MM.1S (cell line): ENCODE measurements at regions not wholly inside any gene's neighbourhood (a gene's known extent, or its start where the extent isn't known, plus 50 kb on each side); places are given as distances from the start of the nearest gene placed in this dataset.

Source experiments
- CTCF ChIP-seq: fragments of 300-600 bp; sonication (generic); IDR thresholded peaks from 2 replicates; pipeline ENCODE4 v1.5.1; 2016; ENCODE audit warnings: antibody characterized with exemption, low read length, mixed read lengths
- EZH2 ChIP-seq: fragments of 300-600 bp; sonication (generic); optimal IDR thresholded peaks from 2 replicates; pipeline ENCODE3; 2017; ENCODE audit warnings: low read depth, mild to moderate bottlenecking, antibody characterized with exemption, low read length, mixed read lengths
- EZH2phosphoT487 ChIP-seq: fragments of 300-600 bp; sonication (generic); IDR thresholded peaks from 2 replicates; pipeline ENCODE4 v1.6.1; 2018; ENCODE audit warnings: antibody characterized with exemption, low read length

GRCh38 chr4:1577822-1578217 is 106.3 kb downstream of the FAM53A start:
- TF ChIP-seq CTCF: no peak
- TF ChIP-seq EZH2phosphoT487: no peak
- no peak for TF ChIP-seq EZH2
